ENCODE measurements at regions not wholly inside any gene's neighbourhood (a gene's known extent, or its start where the extent isn't known, plus 50 kb on each side); places are given as distances from the start of the nearest gene placed in this dataset.
"Not testable (repeated sequence)": the region's sequence is repeated elsewhere in the genome, so short reads cannot be mapped to it uniquely, and the experiment has no call there.

DNA sequence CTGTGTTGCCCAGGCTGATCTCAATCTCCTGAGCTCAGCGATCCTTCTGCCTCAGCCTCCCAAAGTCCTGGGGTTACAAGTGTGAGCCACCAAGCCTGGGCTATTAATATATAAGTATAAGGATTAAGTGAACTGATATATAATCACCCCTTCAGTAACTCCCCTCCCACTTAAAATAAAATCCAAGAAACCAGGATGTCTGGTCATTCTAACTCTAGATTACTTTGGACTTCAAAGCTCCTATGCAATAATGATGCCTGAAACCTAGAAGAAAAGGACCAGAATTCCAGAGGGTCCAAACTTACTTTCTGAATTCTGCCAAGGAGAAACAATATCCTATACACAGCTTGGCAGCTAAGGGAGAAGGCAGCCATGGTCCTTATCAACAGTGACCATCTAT, 206.8 kb upstream of the ZNF217 start:
- Histone ChIP-seq H3K27me3 (ENCODE audit: control insufficient read depth, insufficient read depth, low read length, poor library complexity, severe bottlenecking) (no peaks in the 10 kb centered on the region), H3K4me1 (ENCODE audit: control insufficient read depth, insufficient read depth, low read length) (peaks cover 4% of the 10 kb centered on the region), H3K4me3 (ENCODE audit: insufficient read depth, low read depth, low read length) (no peak overlapping the region), H3K27ac (ENCODE audit: insufficient read depth, low read depth, low read length, poor library complexity, severe bottlenecking) (no peak overlapping the region), H3K9me3 (ENCODE audit: control insufficient read depth, low read length) (no peaks in the 10 kb centered on the region), H3K36me3 (ENCODE audit: control insufficient read depth, insufficient read depth, low read length) (no peaks in the 10 kb centered on the region)
- 100% methylated on average over 1 of the region's 1 CpG for WGBS, 2 experiments

DNA sequence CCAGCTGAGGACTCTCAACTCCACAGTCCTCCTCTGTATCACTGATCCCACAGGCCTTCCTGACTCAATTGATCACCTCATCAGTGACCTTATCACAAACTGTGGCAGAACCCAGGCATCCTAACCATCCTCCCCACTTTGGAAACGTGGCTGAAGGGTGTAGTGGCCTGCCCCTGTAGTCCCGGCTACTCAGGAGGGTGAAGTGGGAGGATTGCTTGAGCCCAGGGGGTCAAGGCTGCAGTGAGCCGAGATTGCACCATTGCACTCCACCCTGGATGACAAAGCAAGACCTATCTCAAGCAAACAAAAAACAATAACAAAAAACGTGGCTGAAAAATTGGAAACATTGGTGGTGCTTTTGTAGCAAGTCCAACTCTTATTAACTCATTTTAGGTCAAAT, 203.4 kb upstream of the ZNF217 start:
- Histone ChIP-seq H3K9me3 (ENCODE audit: control insufficient read depth, low read length) (no peaks in the 10 kb centered on the region), H3K27ac (ENCODE audit: insufficient read depth, low read depth, low read length, poor library complexity, severe bottlenecking) (no peak overlapping the region), H3K4me3 (ENCODE audit: insufficient read depth, low read depth, low read length) (no peak overlapping the region), H3K36me3 (ENCODE audit: control insufficient read depth, insufficient read depth, low read length) (no peaks in the 10 kb centered on the region), H3K27me3 (ENCODE audit: control insufficient read depth, insufficient read depth, low read length, poor library complexity, severe bottlenecking) (no peaks in the 10 kb centered on the region), H3K4me1 (ENCODE audit: control insufficient read depth, insufficient read depth, low read length) (peaks cover 4% of the 10 kb centered on the region)
- WGBS, 2 experiments = 90 to 94% methylated on average over 4 of the region's 4 CpGs

DNA sequence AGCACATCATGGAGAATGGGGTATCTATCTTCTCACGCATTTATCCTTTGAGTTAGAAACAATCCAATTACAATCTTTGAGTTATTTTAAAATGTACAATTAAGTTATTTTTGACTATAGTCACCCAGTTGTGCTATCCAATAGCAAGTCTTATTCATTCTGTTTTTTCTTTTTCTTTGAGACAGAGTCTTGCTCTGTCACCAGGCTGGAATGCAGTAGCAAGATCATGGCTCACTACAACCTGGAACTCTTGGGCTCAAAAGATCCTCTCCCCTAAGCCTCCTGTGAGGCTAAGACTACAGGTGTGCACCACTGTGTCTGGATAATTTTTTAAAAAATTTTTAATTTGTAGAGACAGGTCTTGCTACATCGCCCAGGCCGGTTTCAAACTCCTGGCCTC, 201.5 kb upstream of the ZNF217 start:
- WGBS, 2 experiments = 90 to 98% methylated on average over 2 to 3 of the region's 3 CpGs
- Histone ChIP-seq H3K27ac (ENCODE audit: insufficient read depth, low read depth, low read length, poor library complexity, severe bottlenecking) (no peak overlapping the region), H3K27me3 (ENCODE audit: control insufficient read depth, insufficient read depth, low read length, poor library complexity, severe bottlenecking) (no peaks in the 10 kb centered on the region), H3K9me3 (ENCODE audit: control insufficient read depth, low read length) (no peaks in the 10 kb centered on the region), H3K36me3 (ENCODE audit: control insufficient read depth, insufficient read depth, low read length) (no peaks in the 10 kb centered on the region), H3K4me1 (ENCODE audit: control insufficient read depth, insufficient read depth, low read length) (no peaks in the 10 kb centered on the region), H3K4me3 (ENCODE audit: insufficient read depth, low read depth, low read length) (no peak overlapping the region)

DNA sequence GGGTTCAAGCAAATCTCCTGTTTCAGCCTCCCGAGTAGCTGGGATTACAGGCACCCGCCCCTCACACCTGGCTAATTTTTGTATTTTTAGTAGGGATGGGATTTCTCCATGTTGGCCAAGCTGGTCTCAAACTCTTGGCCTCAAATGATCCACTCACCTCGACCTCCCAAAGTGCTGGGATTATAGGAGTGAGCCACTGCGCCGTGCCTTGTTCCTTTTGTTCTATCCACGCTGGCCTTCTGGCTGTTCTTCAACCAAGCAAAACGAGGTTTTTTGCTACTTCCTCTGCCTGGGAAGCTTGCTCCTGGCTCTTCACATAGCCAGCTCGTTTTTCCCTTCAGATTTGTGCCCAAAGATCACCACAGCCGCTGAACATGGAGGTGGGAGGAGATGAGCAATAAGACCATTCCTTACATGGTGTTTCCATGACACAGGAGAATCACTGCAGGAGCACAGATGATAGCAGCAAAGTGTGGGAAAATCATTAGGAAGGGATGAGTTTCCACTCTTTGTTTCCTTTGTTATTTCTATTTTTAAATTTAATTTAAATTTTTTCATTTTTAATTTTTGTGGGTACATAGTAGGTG, 201.0 kb upstream of the ZNF217 start:
- no peaks in the 10 kb centered on the region for H3K36me3 ChIP-seq (ENCODE audit: control insufficient read depth, insufficient read depth, low read length)
- H3K4me3 ChIP-seq (ENCODE audit: insufficient read depth, low read depth, low read length) = no peak overlapping the region
- 87 to 90% methylated on average over 9 of the region's 9 CpGs for WGBS, 2 experiments
- H3K9me3 ChIP-seq (ENCODE audit: control insufficient read depth, low read length) = no peaks in the 10 kb centered on the region
- H3K4me1 ChIP-seq (ENCODE audit: control insufficient read depth, insufficient read depth, low read length) = no peaks in the 10 kb centered on the region
- H3K27ac ChIP-seq (ENCODE audit: insufficient read depth, low read depth, low read length, poor library complexity, severe bottlenecking) = no peak overlapping the region
- H3K27me3 ChIP-seq (ENCODE audit: control insufficient read depth, insufficient read depth, low read length, poor library complexity, severe bottlenecking) = no peaks in the 10 kb centered on the region

DNA sequence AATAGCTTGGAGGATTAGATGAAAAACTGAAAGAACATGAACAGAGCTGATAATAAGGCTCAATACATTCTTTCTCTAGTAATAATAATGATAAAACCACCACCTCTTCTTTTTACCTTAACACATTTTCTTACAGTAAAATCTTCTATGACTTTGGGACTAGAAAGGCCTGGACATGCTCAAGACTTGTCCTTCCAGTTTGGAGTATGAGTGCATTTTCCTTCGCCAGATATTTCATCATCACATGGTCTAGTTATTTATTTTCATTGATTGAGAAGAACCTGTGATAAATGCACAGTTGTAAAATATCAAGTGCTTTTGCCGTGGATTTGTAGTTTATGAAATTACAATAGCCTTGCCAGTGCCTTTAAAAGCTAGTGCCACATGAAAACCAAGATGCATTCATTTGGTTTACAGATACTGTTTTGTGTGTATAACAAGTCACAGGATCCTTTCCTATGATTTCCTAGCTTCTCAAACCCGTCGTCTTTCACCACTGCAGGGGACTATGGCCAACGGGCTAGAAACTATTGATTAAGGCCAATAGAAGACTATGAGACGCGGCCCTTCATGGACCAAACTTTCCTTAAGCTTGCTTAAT, 200.2 kb upstream of the ZNF217 start:
- no peak overlapping the region for H3K27ac ChIP-seq (ENCODE audit: insufficient read depth, low read depth, low read length, poor library complexity, severe bottlenecking)
- 91 to 95% methylated on average over 6 to 7 of the region's 7 CpGs for WGBS, 2 experiments
- no peak overlapping the region for H3K4me3 ChIP-seq (ENCODE audit: insufficient read depth, low read depth, low read length)
- no peaks in the 10 kb centered on the region for H3K4me1 ChIP-seq (ENCODE audit: control insufficient read depth, insufficient read depth, low read length)
- no peaks in the 10 kb centered on the region for H3K27me3 ChIP-seq (ENCODE audit: control insufficient read depth, insufficient read depth, low read length, poor library complexity, severe bottlenecking)
- no peaks in the 10 kb centered on the region for H3K9me3 ChIP-seq (ENCODE audit: control insufficient read depth, low read length)
- H3K36me3 ChIP-seq (ENCODE audit: control insufficient read depth, insufficient read depth, low read length) = no peaks in the 10 kb centered on the region

DNA sequence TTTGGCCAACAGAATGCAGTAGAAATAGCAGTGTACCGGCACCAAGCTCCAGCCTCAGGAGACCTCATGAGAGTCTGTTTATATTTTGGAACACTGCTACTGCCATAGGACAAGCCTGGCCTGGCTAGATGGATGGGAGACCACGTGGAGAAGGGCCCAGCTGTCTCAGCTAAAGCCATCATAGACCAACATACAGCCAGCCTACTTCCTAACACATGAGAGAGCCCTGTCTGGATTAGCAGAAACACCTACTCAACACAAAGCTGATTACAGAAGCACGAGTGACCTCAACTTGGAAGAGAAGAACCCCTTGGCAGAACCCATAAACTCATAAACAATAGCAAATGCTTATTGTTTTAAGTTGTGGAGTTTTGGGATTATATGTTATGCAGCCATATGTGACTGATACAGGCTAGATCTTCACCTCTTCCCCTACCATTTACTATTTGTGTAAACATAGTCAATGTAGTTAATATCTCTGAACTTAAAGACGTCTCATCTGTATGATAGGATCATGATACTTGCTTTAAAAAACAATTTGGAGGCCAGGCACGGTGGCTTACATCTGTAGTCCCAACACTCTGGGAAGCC, 199.4 kb upstream of the ZNF217 start:
- Histone ChIP-seq H3K27ac (ENCODE audit: insufficient read depth, low read depth, low read length, poor library complexity, severe bottlenecking) (no peak overlapping the region), H3K36me3 (ENCODE audit: control insufficient read depth, insufficient read depth, low read length) (no peaks in the 10 kb centered on the region), H3K4me3 (ENCODE audit: insufficient read depth, low read depth, low read length) (no peak overlapping the region), H3K27me3 (ENCODE audit: control insufficient read depth, insufficient read depth, low read length, poor library complexity, severe bottlenecking) (no peaks in the 10 kb centered on the region), H3K4me1 (ENCODE audit: control insufficient read depth, insufficient read depth, low read length) (no peaks in the 10 kb centered on the region), H3K9me3 (ENCODE audit: control insufficient read depth, low read length) (no peaks in the 10 kb centered on the region)
- WGBS, 2 experiments = 85 to 93% methylated on average over 5 of the region's 5 CpGs

DNA sequence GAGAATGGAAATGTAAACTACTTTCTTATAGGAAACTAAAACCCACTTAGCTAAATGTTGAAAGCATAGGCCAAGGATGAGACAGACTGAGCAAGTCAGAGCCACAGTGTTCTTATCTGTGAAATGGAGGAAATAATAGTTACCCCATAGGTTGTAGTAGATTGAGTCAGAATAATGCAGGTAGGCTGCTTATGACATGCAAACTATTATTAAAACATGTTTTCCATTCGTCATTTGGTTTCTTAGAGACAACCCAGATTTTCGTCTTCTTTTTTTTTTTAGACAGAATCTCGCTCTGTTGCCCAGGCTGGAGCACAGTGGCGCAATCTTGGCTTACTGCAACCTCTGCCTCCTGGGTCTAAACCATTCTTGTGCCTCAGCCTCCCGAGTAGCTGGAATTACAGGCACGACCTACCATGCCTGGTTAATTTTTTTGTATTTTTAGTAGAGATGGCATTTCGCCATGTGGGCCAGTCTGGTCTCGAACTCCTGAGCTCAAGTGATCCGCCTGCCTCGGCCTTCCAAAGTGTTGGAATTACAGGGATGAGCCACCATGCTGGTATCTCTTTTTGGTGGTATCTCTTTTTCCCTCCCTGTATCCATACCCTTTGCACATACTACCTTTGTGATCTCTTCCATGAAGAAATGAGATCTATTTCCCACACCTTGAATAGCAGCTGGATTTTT, 196.5 kb upstream of the ZNF217 start:
- no peak overlapping the region for H3K4me3 ChIP-seq (ENCODE audit: insufficient read depth, low read depth, low read length)
- H3K27ac ChIP-seq (ENCODE audit: insufficient read depth, low read depth, low read length, poor library complexity, severe bottlenecking) = no peak overlapping the region
- H3K4me1 ChIP-seq (ENCODE audit: control insufficient read depth, insufficient read depth, low read length) = peaks cover 6% of the 10 kb centered on the region
- H3K36me3 ChIP-seq (ENCODE audit: control insufficient read depth, insufficient read depth, low read length) = no peaks in the 10 kb centered on the region
- WGBS, 2 experiments = 90 to 94% methylated on average over 10 of the region's 10 CpGs
- no peaks in the 10 kb centered on the region for H3K27me3 ChIP-seq (ENCODE audit: control insufficient read depth, insufficient read depth, low read length, poor library complexity, severe bottlenecking)
- no peaks in the 10 kb centered on the region for H3K9me3 ChIP-seq (ENCODE audit: control insufficient read depth, low read length)

DNA sequence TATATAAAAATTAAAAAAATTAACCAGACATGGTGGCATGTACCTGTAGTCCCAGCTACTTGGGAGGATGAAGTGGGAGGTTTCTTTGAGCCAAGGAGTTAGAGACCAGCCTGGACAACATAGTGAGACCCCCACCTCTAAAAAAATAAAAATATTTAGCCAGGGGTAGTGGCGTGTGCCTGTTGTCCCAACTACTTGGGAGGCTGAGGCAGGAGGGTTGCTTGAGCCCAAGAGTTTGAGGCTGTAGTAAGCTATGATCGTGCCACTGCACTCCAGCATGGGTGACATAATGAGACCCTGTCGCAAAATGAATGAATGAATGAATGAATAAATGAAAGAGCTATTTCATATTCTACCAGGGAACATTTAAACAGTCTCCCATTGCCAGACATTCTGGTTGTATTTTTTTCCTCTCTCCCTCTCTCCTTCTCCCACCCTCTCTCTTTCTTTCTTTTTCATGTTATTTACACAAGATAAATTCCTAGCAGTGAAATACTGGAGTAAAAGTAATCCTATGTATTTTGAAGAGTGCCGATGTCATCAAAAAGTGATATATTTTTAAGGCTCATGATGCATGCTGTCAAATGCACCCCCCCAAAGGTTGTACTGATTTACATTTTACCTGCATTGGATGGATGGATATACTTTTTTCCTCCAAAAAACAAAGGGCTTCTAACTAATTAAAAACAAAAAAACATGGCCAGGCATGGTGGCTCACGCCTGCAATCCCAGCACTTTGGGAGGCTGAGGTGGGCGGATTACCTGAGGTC, 194.8 kb upstream of the ZNF217 start:
- H3K27me3 ChIP-seq (ENCODE audit: control insufficient read depth, insufficient read depth, low read length, poor library complexity, severe bottlenecking) = no peaks in the 10 kb centered on the region
- peaks cover 6% of the 10 kb centered on the region for H3K4me1 ChIP-seq (ENCODE audit: control insufficient read depth, insufficient read depth, low read length)
- 93 to 94% methylated on average over 6 of the region's 6 CpGs for WGBS, 2 experiments
- H3K36me3 ChIP-seq (ENCODE audit: control insufficient read depth, insufficient read depth, low read length) = no peaks in the 10 kb centered on the region
- H3K4me3 ChIP-seq (ENCODE audit: insufficient read depth, low read depth, low read length) = no peak overlapping the region
- H3K9me3 ChIP-seq (ENCODE audit: control insufficient read depth, low read length) = no peaks in the 10 kb centered on the region
- H3K27ac ChIP-seq (ENCODE audit: insufficient read depth, low read depth, low read length, poor library complexity, severe bottlenecking) = no peak overlapping the region

DNA sequence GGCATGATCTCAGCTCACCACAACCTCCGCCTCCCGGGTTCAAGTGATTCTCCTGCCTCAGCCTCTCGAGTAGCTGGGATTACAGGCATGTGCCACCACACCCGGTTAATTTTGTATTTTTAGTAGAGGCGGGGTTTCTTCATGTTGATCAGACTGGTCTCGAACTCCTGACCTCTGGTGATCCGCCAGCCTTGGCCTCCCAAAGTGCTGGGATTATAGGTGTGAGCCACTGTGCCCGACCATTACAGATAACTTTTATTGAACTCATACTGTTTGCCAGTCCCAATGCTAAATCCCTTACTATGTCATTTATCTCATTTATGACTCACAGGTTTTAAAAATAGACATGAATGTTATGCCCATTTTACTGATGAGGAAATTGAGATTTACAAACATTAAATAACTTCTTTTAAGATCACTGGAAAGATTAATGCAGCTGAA, 193.9 kb upstream of the ZNF217 start:
- not testable (repeated sequence) for H3K4me3 ChIP-seq (ENCODE audit: insufficient read depth, low read depth, low read length); H3K36me3 ChIP-seq (ENCODE audit: control insufficient read depth, insufficient read depth, low read length); H3K27ac ChIP-seq (ENCODE audit: insufficient read depth, low read depth, low read length, poor library complexity, severe bottlenecking); H3K27me3 ChIP-seq (ENCODE audit: control insufficient read depth, insufficient read depth, low read length, poor library complexity, severe bottlenecking); H3K4me1 ChIP-seq (ENCODE audit: control insufficient read depth, insufficient read depth, low read length); H3K9me3 ChIP-seq (ENCODE audit: control insufficient read depth, low read length)
- WGBS, 2 experiments = 92 to 94% methylated on average over 8 of the region's 8 CpGs
